Central memory CD8-positive, alpha-beta T cell (primary cell): ENCODE measurements at regions not wholly inside any gene's neighbourhood (a gene's known extent, or its start where the extent isn't known, plus 50 kb on each side); places are given as distances from the start of the nearest gene placed in this dataset.

ENCODE experiments used
- ATAC-seq: fragments of 150-1000 bp; cut with Tn5 transposase; replicated peaks from 2 replicates; pipeline ENCODE4 v1.10.0; 2022; ENCODE audit warnings: mild to moderate bottlenecking, moderate FRiP score, moderate number of reproducible peaks; ENCODE audit not compliant: poor library complexity, severe bottlenecking; ENCODE audit errors: extremely low read depth
- DNase-seq, 2 donors: peaks; one replicate each; pipeline ENCODE4 v3.0.0; 2021; ENCODE audit warnings: low spot score in 2 of 2
- H3K27ac Mint-ChIP-seq: one replicate; pipeline ENCODE4 v1.8.0; 2022; ENCODE audit warnings: low read depth, mild to moderate bottlenecking, moderate library complexity, mixed read lengths
- H3K27me3 Mint-ChIP-seq: one replicate; pipeline ENCODE4 v1.8.0; 2022; ENCODE audit warnings: mixed read lengths
- H3K36me3 Mint-ChIP-seq: one replicate; pipeline ENCODE4 v1.8.0; 2022; ENCODE audit warnings: mild to moderate bottlenecking, moderate library complexity, mixed read lengths; ENCODE audit not compliant: insufficient read depth
- H3K4me1 Mint-ChIP-seq: one replicate; pipeline ENCODE4 v1.8.0; 2022; ENCODE audit warnings: mixed read lengths
- H3K4me3 Mint-ChIP-seq: one replicate; pipeline ENCODE4 v1.8.0; 2022; ENCODE audit warnings: mild to moderate bottlenecking, moderate library complexity, mixed read lengths
- H3K9me3 Mint-ChIP-seq: one replicate; pipeline ENCODE4 v1.8.0; 2022; ENCODE audit warnings: mixed read lengths

- Mint-ChIP-seq H3K4me1 (no peaks in the 10 kb centered on the region), H3K36me3 (peaks cover 2% of the 10 kb centered on the region), H3K27me3 (no peaks in the 10 kb centered on the region), H3K4me3 (no peak overlapping the region), H3K27ac (no peak overlapping the region), H3K9me3 (peaks cover 4% of the 10 kb centered on the region)
- DNase-seq (no peak), ATAC-seq (no peak)
Observed at GRCh38 chr5:98638111-98638510, 135.4 kb upstream of the RGMB start.

- Mint-ChIP-seq H3K27ac (no peak overlapping the region), H3K36me3 (no peaks in the 10 kb centered on the region), H3K9me3 (no peaks in the 10 kb centered on the region), H3K27me3 (no peaks in the 10 kb centered on the region), H3K4me1 (no peaks in the 10 kb centered on the region), H3K4me3 (no peak overlapping the region)
- ATAC-seq (no peak), DNase-seq (no peak)
Observed at GRCh38 chr5:98638701-98639100, 134.8 kb upstream of the RGMB start.

GRCh38 chr5:98639274-98639673 lies 134.2 kb upstream of the RGMB start:
- ATAC-seq (no peak), DNase-seq (no peak)
- Mint-ChIP-seq H3K4me3 (no peak overlapping the region), H3K27ac (no peak overlapping the region), H3K9me3 (no peaks in the 10 kb centered on the region), H3K27me3 (no peaks in the 10 kb centered on the region), H3K4me1 (no peaks in the 10 kb centered on the region), H3K36me3 (no peaks in the 10 kb centered on the region)

GRCh38 chr5:98641671-98642070 lies 131.8 kb upstream of the RGMB start:
- H3K27ac Mint-ChIP-seq = no peak overlapping the region
- no peak overlapping the region for H3K4me3 Mint-ChIP-seq
- H3K27me3 Mint-ChIP-seq = no peaks in the 10 kb centered on the region
- DNase-seq (no peak), ATAC-seq (no peak)
- no peaks in the 10 kb centered on the region for H3K36me3 Mint-ChIP-seq
- H3K4me1 Mint-ChIP-seq = no peaks in the 10 kb centered on the region
- no peaks in the 10 kb centered on the region for H3K9me3 Mint-ChIP-seq

GRCh38 chr5:98643569-98643968 lies 129.9 kb upstream of the RGMB start:
- H3K9me3 Mint-ChIP-seq = no peaks in the 10 kb centered on the region
- ATAC-seq = no peak
- DNase-seq = no peak
- no peaks in the 10 kb centered on the region for H3K4me1 Mint-ChIP-seq
- H3K36me3 Mint-ChIP-seq = no peaks in the 10 kb centered on the region
- no peaks in the 10 kb centered on the region for H3K27me3 Mint-ChIP-seq
- H3K4me3 Mint-ChIP-seq = no peak overlapping the region
- no peak overlapping the region for H3K27ac Mint-ChIP-seq

GRCh38 chr5:98651715-98652114 lies 121.7 kb upstream of the RGMB start:
- H3K4me1 Mint-ChIP-seq = no peaks in the 10 kb centered on the region
- no peaks in the 10 kb centered on the region for H3K9me3 Mint-ChIP-seq
- H3K27ac Mint-ChIP-seq = no peak overlapping the region
- no peaks in the 10 kb centered on the region for H3K36me3 Mint-ChIP-seq
- H3K4me3 Mint-ChIP-seq = no peak overlapping the region
- no peak for DNase-seq
- ATAC-seq = no peak
- H3K27me3 Mint-ChIP-seq = no peaks in the 10 kb centered on the region

- Mint-ChIP-seq H3K9me3 (no peaks in the 10 kb centered on the region), H3K27ac (no peak overlapping the region), H3K36me3 (no peaks in the 10 kb centered on the region), H3K27me3 (no peaks in the 10 kb centered on the region), H3K4me3 (no peak overlapping the region), H3K4me1 (no peaks in the 10 kb centered on the region)
- ATAC-seq (no peak), DNase-seq (no peak)
Observed at GRCh38 chr5:98656125-98656795, 117.2 kb upstream of the RGMB start.

GRCh38 chr5:98656796-98657195 lies 116.7 kb upstream of the RGMB start:
- no peak for ATAC-seq
- DNase-seq = no peak
- Mint-ChIP-seq H3K36me3 (no peaks in the 10 kb centered on the region), H3K27ac (no peak overlapping the region), H3K4me1 (no peaks in the 10 kb centered on the region), H3K4me3 (no peak overlapping the region), H3K27me3 (no peaks in the 10 kb centered on the region), H3K9me3 (no peaks in the 10 kb centered on the region)

GRCh38 chr5:98657559-98657958 lies 115.9 kb upstream of the RGMB start:
- Mint-ChIP-seq H3K4me3 (no peak overlapping the region), H3K9me3 (no peaks in the 10 kb centered on the region), H3K27me3 (no peaks in the 10 kb centered on the region), H3K4me1 (no peaks in the 10 kb centered on the region), H3K36me3 (no peaks in the 10 kb centered on the region), H3K27ac (no peak overlapping the region)
- no peak for ATAC-seq
- DNase-seq = no peak

- Mint-ChIP-seq H3K36me3 (no peaks in the 10 kb centered on the region), H3K27ac (no peak overlapping the region), H3K4me3 (no peak overlapping the region), H3K27me3 (no peaks in the 10 kb centered on the region), H3K9me3 (peaks cover 10% of the 10 kb centered on the region), H3K4me1 (no peaks in the 10 kb centered on the region)
- DNase-seq (no peak), ATAC-seq (no peak)
Observed at GRCh38 chr5:98663521-98663920, 109.9 kb upstream of the RGMB start.

- Mint-ChIP-seq H3K36me3 (no peaks in the 10 kb centered on the region), H3K9me3 (peaks cover 13% of the 10 kb centered on the region), H3K27ac (no peak overlapping the region), H3K4me3 (no peak overlapping the region), H3K4me1 (no peaks in the 10 kb centered on the region), H3K27me3 (no peaks in the 10 kb centered on the region)
- DNase-seq (no peak), ATAC-seq (no peak)
Observed at GRCh38 chr5:98664736-98665135, 108.7 kb upstream of the RGMB start.

- DNase-seq (no peak), ATAC-seq (no peak)
- Mint-ChIP-seq H3K36me3 (no peaks in the 10 kb centered on the region), H3K9me3 (no peaks in the 10 kb centered on the region), H3K27ac (no peak overlapping the region), H3K4me3 (no peak overlapping the region), H3K4me1 (no peaks in the 10 kb centered on the region), H3K27me3 (no peaks in the 10 kb centered on the region)
Observed at GRCh38 chr5:98679963-98680362, 93.5 kb upstream of the RGMB start.

GRCh38 chr5:98690002-98690401 lies 83.5 kb upstream of the RGMB start:
- Mint-ChIP-seq H3K9me3 (peaks cover 29% of the 10 kb centered on the region), H3K27me3 (no peaks in the 10 kb centered on the region), H3K36me3 (no peaks in the 10 kb centered on the region), H3K4me1 (no peaks in the 10 kb centered on the region), H3K27ac (no peak overlapping the region), H3K4me3 (no peak overlapping the region)
- no peak for ATAC-seq
- DNase-seq = no peak

GRCh38 chr5:98694902-98695301 lies 78.6 kb upstream of the RGMB start:
- peaks cover 14% of the 10 kb centered on the region for H3K9me3 Mint-ChIP-seq
- DNase-seq = no peak
- ATAC-seq = no peak
- no peak overlapping the region for H3K27ac Mint-ChIP-seq
- no peak overlapping the region for H3K4me3 Mint-ChIP-seq
- H3K4me1 Mint-ChIP-seq = no peaks in the 10 kb centered on the region
- H3K27me3 Mint-ChIP-seq = peaks cover 11% of the 10 kb centered on the region
- H3K36me3 Mint-ChIP-seq = no peaks in the 10 kb centered on the region
